Ascending aorta (tissue), 2 donors: ENCODE measurements at regions not wholly inside any gene's neighbourhood (a gene's known extent, or its start where the extent isn't known, plus 50 kb on each side); places are given as distances from the start of the nearest gene placed in this dataset.

Experiments used
- DNase-seq, 2 donors: peaks; one replicate each; pipeline ENCODE4 v3.0.0-alpha.2; 2019; ENCODE audit warnings: low spot score in 2 of 2
- H3K27ac ChIP-seq, 2 donors: fragments of 200-600 bp; sonication (generic); one replicate each; pipeline ENCODE4 v1.5.1; 2016 to 2017; ENCODE audit warnings: mild to moderate bottlenecking in 1 of 2
- H3K27me3 ChIP-seq: fragments of 200-600 bp; sonication (generic); one replicate; pipeline ENCODE4 v1.5.1; 2017
- H3K36me3 ChIP-seq, 2 donors: fragments of 200-600 bp; sonication (generic); one replicate each; pipeline ENCODE4 v1.5.1; 2016
- H3K4me1 ChIP-seq, 2 donors: fragments of 200-600 bp; sonication (generic); one replicate each; pipeline ENCODE4 v1.5.1; 2016 to 2017; ENCODE audit warnings: mild to moderate bottlenecking in 1 of 2
- H3K4me3 ChIP-seq, 2 donors: fragments of 200-600 bp; sonication (generic); one replicate each; pipeline ENCODE4 v1.5.1; 2016 to 2017; ENCODE audit warnings: mild to moderate bottlenecking in 1 of 2
- H3K9me3 ChIP-seq, 2 donors: fragments of 200-600 bp; sonication (generic); one replicate each; pipeline ENCODE4 v1.5.1; 2016
- CTCF ChIP-seq, 3 experiments: fragments of 200-600 bp in 2 of 3; fragments of 450-650 bp in 1 of 3; sonication (generic) in 2 of 3; IDR thresholded peaks; one replicate each; pipeline ENCODE4 v1.5.1; 2016 to 2019; ENCODE audit warnings: antibody characterized with exemption in 3 of 3, mild to moderate bottlenecking in 1 of 3, moderate library complexity in 1 of 3
- intact Hi-C: fragments of 100-400 bp; cut with DNase I; formaldehyde crosslinking; loops from one replicate; pipeline ENCODE4 v1.15.1; 2023

DNA sequence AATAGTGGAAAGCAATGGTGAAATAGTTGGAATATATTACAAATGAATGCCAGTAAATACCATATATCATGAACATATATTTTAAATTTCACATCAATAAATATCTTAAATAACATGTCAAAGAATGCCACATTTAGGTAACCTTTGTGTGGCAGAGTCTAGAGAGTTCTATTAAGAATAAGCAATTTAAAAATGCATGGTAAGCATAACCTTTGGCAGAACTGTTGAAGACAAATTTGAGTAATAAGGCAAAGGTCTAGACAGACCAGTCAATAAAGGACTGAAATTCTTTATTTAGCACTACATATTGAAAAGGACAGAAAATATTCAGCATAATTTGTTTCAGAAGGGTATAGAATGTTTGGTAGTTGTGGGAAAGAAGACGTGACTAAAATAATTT, 1417.0 kb downstream of the SUCLG1 start:
- intact Hi-C loops = no loop called here
- Histone ChIP-seq H3K4me3 (no peak overlapping the region), H3K27me3 (no peaks in the 10 kb centered on the region), H3K4me1 (no peaks in the 10 kb centered on the region), H3K36me3 (no peaks in the 10 kb centered on the region), H3K27ac (no peak overlapping the region), H3K9me3 (no peaks in the 10 kb centered on the region)
- no peak for DNase-seq
- TF ChIP-seq CTCF (IDR thresholded peaks at IDR 0.05) = no peak

- H3K36me3 ChIP-seq = no peaks in the 10 kb centered on the region
- no peaks in the 10 kb centered on the region for H3K27me3 ChIP-seq
- no peak overlapping the region for H3K27ac ChIP-seq
- no peaks in the 10 kb centered on the region for H3K4me1 ChIP-seq
- H3K4me3 ChIP-seq = no peak overlapping the region
- intact Hi-C loops = no loop called here
- DNase-seq = no peak
- no peaks in the 10 kb centered on the region for H3K9me3 ChIP-seq
- no peak for TF ChIP-seq CTCF (IDR thresholded peaks at IDR 0.05)
These were observed 1436.4 kb downstream of the SUCLG1 start for GRCh38 chr2:83022631-83023210.

DNA sequence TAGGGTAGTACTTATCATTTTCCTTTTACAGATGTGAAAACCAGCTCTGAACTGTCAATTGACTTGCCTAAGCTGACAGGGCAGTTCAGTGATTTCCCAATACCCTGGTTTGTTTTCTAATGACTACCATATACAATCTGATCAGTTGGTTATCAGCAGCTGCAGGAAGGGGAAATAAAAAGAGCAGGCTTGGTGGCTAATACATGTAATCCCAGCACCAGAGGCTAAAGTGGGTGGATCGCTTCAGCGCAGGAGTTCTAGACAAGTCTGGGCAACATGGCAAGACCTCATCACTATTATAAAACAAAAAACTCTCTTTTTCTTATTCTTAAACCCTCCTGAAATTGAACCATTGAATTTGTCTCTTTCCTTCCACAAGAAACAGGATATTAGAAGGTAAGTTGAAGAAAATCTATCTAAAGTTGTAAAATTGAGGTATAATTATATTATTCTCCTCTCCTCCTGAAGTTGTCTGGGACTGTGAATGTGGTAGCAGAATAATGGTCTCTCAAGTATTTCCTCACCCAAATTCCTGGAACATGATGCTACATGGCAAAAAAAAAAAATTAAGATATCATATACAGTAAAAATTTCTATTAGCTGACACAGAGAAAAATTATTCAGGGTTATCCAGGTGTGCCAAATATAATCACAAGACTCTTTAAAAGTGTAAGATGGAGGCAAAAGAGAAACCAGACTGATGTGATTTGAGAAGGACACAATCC, 1441.6 kb downstream of the SUCLG1 start:
- H3K4me3 ChIP-seq = no peak overlapping the region
- intact Hi-C loops = no loop called here
- no peaks in the 10 kb centered on the region for H3K4me1 ChIP-seq
- H3K27ac ChIP-seq = no peak overlapping the region
- no peak for DNase-seq
- H3K27me3 ChIP-seq = no peaks in the 10 kb centered on the region
- no peaks in the 10 kb centered on the region for H3K9me3 ChIP-seq
- no peaks in the 10 kb centered on the region for H3K36me3 ChIP-seq
- no peak for TF ChIP-seq CTCF (IDR thresholded peaks at IDR 0.05)

DNA sequence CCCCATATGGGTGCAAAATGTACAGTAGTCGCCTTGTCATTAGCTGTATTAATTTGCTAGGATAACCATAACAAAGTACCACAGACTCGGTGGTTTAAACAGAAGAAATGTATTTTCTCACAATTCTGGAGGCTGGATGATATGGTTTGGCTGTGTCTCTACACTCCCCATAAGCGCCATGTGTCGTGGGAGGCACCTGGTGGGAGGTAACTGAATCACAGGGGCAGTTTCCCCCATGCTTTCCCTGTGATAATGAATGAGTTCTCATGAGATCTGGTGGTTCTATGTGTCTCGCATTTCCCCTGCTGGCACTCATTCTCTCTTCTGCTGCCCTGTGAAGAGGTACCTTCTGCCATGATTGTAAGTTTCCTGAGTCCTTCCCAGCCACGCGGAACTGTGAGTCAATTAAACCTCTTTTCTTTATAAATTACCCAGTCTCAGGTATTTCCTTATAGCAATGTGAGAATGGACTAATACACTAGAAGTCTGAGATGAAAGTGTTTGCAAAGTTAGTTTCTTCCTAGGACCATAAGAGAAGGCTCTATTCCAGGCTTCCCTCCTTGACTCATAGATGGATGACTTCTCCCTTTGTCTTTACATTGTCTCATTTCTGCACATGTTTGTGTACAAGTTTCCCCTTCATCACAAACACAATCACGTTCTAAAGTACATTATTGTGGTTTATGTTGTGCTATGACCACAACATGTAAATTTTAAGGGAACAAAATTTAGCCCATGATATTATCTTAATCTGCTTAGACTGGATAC, 1442.6 kb downstream of the SUCLG1 start:
- Histone ChIP-seq H3K36me3 (no peaks in the 10 kb centered on the region), H3K4me1 (no peaks in the 10 kb centered on the region), H3K27me3 (no peaks in the 10 kb centered on the region), H3K4me3 (no peak overlapping the region), H3K27ac (no peak overlapping the region), H3K9me3 (no peaks in the 10 kb centered on the region)
- no peak for TF ChIP-seq CTCF (IDR thresholded peaks at IDR 0.05)
- DNase-seq = no peak
- intact Hi-C loops = no loop called here

DNA sequence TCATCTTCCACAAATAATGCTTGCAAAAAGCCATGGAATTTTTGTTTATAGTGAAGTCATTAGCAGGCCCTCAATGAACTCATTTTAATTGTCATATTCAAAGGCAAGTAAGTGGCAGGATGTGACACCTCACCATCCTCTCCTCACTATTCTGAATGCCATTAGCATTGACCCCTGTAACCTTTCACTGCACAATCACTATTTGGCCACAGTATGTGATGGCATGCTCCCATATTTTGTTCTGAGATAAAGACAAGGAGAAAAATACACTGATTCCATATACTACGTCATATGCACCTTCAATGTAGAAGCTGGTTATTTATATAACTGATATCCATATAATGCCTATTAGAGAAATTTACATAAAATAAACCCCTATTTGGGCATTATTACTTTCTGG, 1443.2 kb downstream of the SUCLG1 start:
- no peak overlapping the region for H3K4me3 ChIP-seq
- H3K9me3 ChIP-seq = no peaks in the 10 kb centered on the region
- no peaks in the 10 kb centered on the region for H3K4me1 ChIP-seq
- no peak for DNase-seq
- TF ChIP-seq CTCF (IDR thresholded peaks at IDR 0.05) = no peak
- no peak overlapping the region for H3K27ac ChIP-seq
- intact Hi-C loops = no loop called here
- H3K27me3 ChIP-seq = no peaks in the 10 kb centered on the region
- H3K36me3 ChIP-seq = no peaks in the 10 kb centered on the region
